ENCODE measurements at regions not wholly inside any gene's neighbourhood (a gene's known extent, or its start where the extent isn't known, plus 50 kb on each side); places are given as distances from the start of the nearest gene placed in this dataset.

DNA sequence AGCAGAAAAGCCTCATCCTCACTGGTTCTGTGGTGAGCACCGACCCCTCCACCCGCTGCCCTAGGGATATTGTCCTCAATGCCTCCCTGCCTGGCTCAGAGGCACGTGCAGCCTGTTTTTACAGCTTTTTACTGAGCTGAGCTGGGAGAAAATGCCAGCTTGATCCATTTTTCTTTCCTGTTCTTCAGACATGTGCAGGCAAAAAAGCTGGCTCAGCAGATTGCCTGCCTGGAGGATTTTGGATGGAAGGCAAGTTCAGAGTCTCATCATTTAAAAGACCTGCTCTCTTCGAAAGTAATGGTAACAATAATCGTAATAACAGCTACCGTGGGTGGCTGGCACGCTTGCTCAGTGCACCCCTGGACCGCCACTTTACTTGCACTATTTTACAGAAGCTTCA, 135.0 kb upstream of the SMIM23 start:
- no peak for DNase-seq (ENCODE audit: low spot score)

DNA sequence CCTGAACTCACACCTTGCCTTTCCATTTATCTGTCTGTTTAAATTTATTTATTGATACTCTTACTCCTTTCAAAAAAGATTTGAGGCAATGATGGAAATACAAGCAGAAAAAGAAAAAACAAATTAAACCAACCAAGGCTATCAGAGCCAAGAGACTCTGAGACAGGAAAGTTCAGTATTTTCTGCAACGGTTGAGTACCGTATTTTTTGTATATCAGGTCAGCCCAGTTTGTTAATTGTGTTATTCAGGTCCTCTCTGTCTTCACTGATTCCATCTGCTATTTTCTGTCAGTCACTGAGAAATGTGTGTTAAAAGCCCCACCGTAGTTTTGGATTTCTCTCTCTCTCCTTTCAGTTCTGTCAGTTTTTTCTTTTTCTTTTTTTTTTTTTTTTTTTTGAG, 134.5 kb upstream of the SMIM23 start:
- no peak for DNase-seq (ENCODE audit: low spot score)

DNA sequence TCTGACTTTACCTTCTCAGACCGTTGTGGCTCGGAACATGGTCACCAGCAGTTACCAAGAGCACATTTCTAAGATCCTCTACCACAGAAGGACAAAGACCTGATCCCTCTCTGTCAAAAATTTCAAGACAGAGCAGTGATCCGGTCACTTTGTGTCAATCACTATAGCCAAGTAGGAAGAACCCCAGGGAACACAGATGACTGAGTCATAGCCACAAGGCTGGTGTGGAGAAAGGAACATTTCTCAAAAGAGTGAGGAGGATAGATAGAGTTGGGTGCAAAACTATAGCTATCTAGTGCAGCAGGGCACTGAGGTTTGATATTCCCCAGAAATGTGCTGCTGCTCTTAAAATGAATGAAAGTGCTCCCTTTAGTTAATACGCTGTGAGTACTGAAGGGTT, 130.7 kb upstream of the SMIM23 start:
- DNase-seq (ENCODE audit: low spot score): no peak

DNA sequence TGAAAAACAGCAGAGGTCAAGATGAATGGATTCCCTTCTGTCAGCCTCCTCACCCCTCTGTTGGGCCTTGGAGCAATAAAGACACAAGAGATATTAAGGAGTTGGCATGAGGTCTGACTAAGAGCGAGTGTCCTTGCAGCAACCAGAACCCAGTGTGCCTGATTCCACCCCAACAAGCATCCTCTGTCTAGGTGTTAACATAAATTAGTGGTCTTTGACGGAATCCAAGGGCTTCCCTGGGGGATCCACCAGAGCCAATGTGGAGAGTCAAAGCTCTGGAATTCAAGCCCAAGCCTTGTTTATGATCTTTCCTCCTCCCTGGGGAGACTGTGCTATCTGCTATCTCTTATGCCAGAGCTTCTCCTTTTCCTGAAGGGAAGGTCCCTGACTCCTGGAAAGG, 128.1 kb upstream of the SMIM23 start:
- DNase-seq (ENCODE audit: low spot score): no peak

DNA sequence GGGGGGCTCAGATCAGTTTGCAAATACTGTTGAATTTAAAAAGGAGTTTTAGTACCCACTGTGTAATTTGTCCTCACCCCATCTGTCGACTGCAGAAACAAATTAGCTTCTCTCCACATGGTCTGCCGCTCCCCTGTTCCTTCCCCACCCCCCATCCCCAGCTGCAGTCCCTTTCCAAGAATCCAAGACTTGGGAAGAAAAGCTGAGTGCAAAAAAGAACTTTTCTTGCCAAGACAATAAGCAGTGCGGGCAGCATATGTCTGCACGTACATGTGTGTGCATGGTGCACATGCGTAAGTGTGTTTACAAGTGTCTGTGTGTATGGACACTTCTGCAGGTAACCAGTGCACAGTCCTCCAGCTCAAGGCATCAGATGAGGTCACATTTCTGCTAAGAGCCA, 125.7 kb upstream of the SMIM23 start:
- DNase-seq (ENCODE audit: low spot score): no peak

DNA sequence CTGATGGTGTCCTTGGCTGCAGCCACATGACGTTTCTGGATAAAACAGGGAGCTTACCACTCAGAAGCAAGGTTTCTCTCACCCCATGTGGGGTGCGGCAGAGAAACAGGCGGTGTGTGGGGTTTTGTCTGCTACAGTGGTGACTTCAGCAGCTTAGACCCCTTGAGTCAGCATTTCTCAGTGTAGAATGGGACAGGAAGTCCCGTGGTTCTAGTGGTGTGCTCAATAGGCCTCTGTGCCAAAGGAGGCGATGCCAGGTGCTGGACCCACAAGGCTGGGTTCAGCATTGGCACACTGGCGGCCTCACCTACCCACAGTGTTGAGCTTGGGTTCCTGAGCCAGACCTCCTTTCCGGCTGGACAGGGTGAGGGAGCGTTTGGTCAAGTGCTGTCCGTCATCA, 125.2 kb upstream of the SMIM23 start:
- no peak for DNase-seq (ENCODE audit: low spot score)

DNA sequence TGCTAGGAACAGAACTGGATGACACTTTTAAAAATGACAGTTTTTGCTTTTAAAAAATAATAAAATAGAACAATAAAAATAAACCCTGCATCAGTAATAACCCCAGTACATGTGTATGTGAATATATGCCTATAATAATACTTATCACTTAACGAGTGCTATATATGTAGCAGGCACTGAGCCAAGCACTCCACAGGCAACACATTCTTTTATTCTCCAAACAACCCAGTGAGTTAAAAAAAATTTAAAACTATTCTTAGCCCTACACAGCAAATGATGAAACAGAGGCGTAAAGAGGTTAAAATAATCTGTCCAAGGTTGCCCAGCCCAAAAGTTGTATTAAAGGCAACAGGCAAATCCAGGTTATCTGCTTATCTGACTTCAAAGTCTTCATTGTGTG, 124.5 kb upstream of the SMIM23 start:
- DNase-seq (ENCODE audit: low spot score): no peak

DNA sequence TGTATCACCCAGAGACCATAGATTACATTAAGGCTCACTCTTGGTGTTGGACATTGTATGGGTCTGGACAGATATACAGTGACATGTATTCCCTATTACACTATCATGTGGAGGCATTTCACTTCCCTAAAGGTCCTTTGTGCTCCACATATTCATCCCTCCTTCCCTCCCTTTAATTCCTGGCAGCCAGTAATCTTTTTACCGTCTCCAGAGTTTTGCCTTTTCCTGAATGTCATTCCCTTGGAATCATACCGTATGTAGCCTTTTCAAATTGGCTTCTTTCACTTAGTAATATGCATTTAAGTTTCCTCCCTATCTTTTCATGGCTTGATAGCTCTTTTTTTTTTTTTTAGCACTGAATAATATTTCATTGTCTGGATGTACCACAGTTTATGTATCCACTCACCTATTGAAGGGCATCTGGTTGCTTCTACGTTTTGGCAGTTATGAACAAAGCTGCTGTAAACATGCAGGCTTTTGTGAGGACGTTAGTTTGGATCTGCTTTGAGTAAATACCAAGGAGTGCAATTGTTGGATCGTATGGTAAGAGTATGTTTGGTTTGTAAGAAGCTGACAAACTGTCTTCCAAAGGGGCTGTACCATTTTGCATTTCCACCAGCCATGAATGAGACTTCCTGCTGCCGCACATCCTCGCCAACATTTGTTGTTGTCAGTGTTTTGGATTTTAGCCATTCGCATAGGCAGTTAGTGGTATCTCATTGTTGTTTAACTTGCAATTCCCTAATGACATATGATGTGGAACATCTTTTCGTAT, 122.1 kb upstream of the SMIM23 start:
- no peak for DNase-seq (ENCODE audit: low spot score)

DNA sequence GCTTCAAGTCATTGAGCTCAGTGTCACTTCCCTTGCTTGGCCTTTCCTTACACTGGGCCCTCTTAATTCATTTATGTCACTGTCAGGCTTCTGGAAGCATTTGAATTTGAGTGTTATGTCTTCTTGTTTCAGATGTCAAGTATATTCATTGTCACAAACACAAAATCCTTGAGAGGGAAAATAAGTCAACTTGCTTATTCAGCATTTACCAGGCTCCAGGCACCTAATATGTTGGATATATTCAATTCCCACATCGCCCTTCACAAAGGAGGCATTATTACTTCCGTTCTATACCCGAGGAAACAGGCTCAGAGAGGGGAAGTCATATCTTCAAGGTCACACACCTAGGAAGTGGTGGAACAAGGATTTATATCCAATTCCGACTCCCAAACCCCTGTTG, 121.1 kb upstream of the SMIM23 start:
- no peak for DNase-seq (ENCODE audit: low spot score)

DNA sequence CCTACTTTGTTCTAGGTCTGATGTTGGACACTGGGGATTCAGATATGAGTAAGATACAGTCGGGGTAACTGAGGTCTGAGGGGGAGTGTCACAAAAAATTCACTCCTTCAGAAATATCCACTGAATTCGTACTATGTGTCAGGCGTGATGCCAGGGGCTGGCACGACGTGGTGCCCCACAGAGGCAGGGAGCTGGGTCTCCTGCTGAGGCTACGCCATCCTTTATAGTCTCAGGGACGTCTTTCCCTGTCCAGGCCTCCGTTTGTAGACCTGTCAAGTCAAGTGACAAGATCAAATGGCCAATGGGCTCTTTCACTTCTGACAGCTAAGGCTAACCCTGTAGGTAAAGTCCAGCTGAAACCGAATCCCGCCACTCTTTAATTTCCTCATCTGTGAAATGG, 118.8 kb upstream of the SMIM23 start:
- no peak for DNase-seq (ENCODE audit: low spot score)

DNA sequence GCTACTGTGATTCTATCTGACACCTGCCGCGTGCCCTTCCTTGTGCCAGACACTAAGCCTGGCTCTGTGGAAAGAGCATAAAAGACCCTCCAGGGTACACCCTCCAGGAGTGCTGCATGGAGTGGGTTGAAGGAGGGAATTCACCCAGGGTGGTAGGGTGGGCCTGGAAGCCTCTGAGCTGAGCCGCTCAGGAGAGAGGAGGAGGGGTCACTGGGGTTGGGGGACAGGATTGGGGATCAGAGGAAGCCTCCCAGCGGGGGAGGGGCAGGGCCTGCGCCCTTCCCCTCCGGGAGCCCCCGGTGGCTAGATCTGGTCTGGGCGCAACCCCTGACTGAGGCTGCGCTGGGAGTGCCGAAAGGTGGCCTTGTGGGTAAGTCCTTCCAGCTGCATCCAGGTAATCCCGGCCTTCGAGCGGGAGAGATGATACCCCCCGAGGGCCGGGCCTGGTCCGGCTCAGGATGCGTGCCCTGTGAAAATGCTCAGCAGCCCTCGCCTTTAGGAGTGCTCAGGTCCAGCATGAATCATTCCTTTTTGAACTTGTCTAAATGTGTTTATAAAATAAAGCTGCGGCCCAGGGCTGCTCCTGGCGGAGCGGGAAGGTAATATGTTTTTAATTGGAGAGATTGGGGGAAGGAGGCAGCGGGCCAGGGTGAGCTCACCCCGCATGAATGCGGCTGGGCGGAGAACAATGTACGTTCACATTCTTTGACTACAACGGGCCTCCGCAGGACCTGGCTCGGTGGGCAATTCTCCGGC, 118.1 kb upstream of the SMIM23 start:
- no peak for DNase-seq (ENCODE audit: low spot score)

DNA sequence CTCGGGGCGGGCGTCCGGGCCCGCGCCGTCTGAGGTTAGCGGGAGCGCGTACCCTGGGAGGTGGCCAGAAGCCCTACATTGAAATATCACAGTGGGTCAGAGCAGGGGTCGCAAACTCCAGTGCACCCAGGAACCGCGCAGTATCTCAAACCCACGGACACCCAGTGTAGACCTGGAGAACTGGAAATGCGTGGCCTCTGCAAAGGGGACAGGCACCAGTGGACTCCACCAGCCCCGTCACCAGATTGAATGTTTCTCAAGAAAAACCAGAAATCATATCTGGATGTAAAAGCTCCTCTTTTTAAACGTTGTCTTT, 117.6 kb upstream of the SMIM23 start:
- no peak for DNase-seq (ENCODE audit: low spot score)

DNA sequence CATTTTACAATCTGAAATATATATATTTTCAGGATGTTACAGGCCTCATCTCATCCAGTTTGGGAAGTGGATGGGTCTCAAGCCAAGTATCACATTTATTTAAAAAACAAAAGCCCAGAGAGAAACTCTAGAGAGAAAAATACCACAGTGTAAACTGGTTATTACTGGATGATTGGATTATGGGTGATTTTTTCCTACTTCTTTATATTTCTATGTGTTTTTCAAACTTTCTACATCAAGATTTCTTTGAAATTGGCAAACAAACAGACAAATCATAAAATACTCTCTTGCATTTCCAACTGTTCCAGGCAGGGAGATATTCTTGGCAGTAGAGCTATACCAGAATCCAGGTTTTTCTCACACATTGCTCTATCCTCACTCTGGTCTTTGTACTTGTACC, 116.0 kb upstream of the SMIM23 start:
- no peak for DNase-seq (ENCODE audit: low spot score)

DNA sequence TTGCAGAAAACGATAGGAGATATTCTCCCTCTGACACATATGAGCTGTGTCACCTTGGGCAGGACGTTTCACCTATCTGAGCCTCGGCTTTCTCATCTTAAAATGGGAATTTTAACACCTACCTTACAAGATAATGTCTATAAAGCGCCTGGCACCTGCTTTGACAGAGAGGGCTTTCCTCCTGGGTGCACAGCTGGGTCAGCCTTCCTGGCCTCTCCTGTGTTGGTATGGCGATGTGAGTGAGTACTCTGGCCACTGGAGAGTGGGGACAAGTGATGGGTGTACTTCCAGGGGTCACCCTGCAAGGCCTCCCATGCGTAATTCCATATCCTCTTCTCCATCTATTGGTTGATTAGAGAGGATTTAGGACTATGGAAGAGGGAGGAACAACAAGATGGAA, 113.1 kb upstream of the SMIM23 start:
- DNase-seq (ENCODE audit: low spot score): no peak

DNA sequence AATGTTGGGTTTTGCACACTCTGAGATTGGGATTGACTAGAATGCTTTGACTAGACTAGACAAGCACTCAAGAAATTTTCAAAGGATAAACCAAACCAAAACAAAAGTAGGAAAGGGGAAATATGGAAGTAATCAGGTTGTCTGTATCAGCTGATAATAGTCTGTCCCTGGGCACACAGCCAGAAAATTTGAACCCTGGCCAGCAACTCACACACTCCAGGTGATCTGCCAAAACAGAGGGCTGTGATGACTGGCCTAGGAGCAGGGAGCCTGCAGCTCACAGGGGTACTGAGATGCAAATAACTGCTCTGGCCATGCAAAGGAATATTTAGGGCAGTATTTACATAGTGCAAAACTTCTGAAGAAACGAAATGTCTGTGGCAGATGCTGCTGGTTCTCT, 112.3 kb upstream of the SMIM23 start:
- DNase-seq (ENCODE audit: low spot score): no peak

DNA sequence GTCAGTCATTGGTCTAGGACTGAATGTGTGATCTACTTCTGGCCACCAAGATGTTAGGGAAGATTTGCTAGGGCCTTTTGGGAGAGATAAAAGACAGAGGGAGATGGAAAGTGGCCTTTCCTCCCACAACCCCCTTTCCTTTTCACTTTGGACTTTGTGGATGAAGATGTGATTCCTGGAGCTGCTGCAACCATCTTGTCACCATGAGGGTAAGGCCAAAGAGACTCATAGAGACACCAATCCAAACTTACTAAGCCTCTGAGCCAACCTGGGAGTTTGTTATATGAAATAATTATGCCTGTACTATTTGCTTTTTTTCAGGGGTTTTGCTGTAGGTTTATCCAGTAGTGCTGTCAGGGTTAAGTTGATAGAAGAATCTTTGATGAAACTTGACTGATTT, 111.8 kb upstream of the SMIM23 start:
- no peak for DNase-seq (ENCODE audit: low spot score)

DNA sequence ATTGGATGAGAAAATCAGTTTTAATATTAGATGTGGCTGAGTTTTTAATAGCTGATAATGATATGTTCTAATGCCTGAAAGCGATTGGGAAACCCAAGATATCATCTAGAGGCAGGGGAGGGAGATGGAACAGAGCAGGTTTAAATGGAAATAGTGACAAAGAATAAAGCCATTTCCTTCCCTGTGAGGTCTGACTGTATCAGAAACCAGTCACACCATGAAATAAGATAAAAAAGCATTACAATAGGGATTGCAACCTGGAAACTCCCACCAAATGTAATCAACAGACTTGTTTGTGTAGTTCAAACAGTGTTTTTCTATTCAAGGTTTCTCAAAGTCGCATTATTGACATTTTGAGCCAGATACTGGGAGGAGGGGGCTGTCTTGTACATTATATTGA, 110.1 kb upstream of the SMIM23 start:
- DNase-seq (ENCODE audit: low spot score): no peak

DNA sequence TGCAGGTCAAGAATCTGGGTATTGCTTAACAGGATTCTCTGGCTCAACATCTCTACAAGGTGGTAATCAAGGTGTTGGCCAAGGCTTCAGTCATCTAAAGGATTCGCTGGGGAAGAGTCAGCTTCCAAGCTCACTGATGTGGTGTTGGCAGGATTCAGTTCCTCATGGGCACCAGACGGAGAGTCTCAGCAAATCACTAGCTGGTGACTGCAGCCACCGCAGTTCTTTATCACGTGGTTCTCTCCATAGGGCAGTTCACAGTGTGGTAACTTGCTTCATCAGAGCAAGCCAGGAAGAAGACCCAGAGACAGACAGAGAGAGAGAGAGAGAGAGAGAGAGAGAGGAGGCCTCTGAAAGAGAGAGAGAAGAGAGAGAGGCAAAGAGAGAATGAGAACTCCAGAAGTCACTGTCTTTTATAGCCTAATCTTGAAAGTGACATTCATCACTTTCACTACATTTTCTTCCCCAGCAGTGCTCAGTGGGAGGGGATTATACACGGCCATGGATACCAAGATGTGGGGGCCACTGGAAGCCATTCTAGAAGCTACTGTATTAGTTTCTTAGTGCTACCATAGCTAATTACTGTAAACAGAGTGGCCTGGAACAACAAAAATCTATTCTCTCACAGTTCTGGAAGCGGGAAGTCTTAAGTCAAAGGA, 109.2 kb upstream of the SMIM23 start:
- DNase-seq (ENCODE audit: low spot score): no peak

DNA sequence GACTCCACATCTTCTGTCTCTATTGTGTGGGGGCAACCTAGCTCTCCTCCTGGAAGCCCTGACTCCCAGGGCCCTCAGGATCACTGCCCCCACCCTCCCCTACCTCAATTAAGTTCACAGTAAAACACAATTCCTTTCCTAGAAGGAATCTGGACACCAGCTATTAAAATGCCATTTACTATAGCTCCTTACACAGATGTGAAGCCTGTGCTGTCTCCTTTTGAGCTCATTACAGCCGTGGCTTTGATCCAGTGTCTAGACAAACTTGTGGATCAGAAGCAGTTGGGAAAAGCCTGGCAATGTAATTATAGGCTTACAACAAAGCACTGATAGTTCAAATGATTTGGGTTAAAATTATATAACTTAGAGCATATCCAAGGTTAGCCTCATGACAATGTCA, 107.0 kb upstream of the SMIM23 start:
- no peak for DNase-seq (ENCODE audit: low spot score)

DNA sequence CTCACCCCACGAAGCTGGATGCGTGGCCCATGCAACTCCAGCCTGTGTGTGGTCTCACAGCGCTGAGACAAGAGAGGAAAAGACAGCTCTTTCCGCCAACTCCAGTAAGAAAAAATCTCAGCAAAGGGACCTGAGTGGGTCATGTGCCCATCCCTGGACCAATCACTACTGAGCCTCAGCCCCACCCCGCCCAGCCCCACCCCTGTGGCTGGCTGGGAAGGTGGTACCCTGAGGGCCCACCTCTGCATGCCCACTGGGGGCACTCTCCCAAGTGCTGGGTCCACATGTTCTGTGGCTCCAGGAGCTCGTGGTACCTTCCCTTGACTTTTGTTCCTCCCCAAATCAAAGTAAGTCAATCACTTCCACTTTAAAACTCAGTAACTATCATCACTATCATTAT, 105.1 kb upstream of the SMIM23 start:
- DNase-seq (ENCODE audit: low spot score): no peak

DNA sequence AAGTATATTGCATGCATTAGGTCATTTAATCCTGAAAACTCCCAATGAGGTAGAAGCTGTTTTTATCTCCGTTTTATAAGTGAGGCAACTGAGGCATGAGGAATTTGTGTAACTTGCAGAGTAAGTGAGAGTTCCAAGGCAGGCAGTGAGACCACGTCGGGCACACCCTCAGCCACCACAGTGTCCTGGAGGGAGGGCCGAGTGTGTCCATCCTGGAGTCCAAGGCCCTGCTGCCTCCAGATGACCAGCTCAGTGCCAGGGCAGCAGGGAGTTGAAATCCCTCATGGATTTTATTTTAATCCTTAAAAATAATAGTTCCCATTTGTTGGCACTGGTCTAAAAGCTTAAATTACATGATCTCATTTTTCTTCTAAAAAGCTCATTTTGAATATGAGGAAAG, 104.6 kb upstream of the SMIM23 start:
- no peak for DNase-seq (ENCODE audit: low spot score)

DNA sequence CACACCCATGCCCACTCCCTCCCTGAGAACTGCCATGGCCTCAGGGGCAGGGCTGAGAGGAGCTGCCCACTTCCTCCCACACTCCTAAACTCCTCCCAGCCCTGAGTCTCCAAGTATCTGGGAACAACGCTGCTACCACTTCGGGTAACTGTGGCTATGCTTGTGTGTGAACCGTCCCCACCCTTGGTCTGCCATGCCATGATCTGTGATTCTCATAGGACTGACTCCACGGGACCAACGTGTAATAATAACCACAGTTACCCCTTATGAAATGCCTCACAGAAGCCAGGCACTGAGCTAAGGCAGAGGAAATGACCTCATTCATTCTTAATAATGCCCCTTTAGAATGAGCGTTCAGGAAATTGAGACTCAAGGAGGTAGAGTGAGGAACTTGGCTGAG, 103.9 kb upstream of the SMIM23 start:
- DNase-seq (ENCODE audit: low spot score): no peak

DNA sequence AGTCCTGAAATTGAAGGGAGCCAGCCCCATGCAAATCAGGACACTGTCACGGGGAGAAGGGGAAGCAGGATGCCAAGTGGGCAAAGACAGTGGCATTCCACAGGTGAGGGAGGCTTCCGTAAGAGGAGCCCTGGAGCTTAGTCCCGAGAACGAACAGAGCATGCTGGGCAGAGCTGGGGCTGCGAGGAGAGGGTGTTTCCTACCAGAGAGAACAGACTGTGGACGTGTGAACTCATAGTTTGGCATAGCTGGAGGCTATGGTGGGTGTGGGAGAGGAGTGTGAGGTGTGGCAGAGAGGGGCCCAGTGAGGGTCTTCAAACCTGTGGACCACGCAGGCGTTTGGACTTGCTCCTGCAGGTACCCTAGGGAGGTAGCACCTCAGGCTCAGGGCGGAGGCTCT, 102.8 kb upstream of the SMIM23 start:
- DNase-seq (ENCODE audit: low spot score): no peak

DNA sequence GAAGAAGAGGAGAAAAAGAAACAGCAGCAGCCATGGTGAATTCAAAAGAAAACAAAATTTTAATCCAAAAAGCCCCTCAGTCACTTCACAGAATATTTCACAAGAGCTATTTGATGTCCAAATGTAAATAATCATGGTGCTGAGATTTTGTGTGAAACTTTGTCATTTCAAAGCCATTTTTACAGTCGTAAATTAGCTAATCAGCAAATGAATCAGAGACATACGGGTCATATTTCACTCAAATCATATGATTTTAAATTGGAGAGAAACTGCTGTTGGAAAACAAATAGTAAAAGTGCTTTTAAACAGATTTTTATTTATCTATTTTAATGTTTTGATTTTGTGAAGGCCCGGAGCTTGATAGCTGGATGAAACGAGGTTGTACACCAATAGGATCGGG, 101.4 kb upstream of the SMIM23 start:
- DNase-seq (ENCODE audit: low spot score): no peak
